Stimulated activated naive CD8-positive, alpha-beta T cell treated with anti-CD3 and anti-CD28 coated beads, Interleukin-15, amount 100 ng/mL, for 72 hours (primary cell): ENCODE measurements at regions not wholly inside any gene's neighbourhood (a gene's known extent, or its start where the extent isn't known, plus 50 kb on each side); places are given as distances from the start of the nearest gene placed in this dataset.
"Not testable (repeated sequence)": the region's sequence is repeated elsewhere in the genome, so short reads cannot be mapped to it uniquely, and the experiment has no call there.

Experiments used
- ATAC-seq: fragments of 150-1000 bp; cut with Tn5 transposase; 2 replicates; pipeline ENCODE4 v1.10.0; 2021; ENCODE audit warnings: mild to moderate bottlenecking, moderate library complexity
- DNase-seq, 2 donors: peaks; one replicate each; pipeline ENCODE4 v3.0.0; 2021 to 2022
- H3K27ac Mint-ChIP-seq, 2 donors: one replicate each; pipeline ENCODE4 v1.8.0; 2022; ENCODE audit warnings: mild to moderate bottlenecking in 2 of 2, mixed read lengths in 2 of 2, moderate library complexity in 2 of 2
- H3K27me3 Mint-ChIP-seq: one replicate; pipeline ENCODE4 v1.8.0; 2022; ENCODE audit warnings: mixed read lengths
- H3K4me1 Mint-ChIP-seq: one replicate; pipeline ENCODE4 v1.8.0; 2022; ENCODE audit warnings: mild to moderate bottlenecking, mixed read lengths
- H3K4me3 Mint-ChIP-seq, 2 donors: one replicate each; pipeline ENCODE4 v1.8.0; 2022; ENCODE audit warnings: mild to moderate bottlenecking in 2 of 2, mixed read lengths in 2 of 2, moderate library complexity in 1 of 2
- H3K9me3 Mint-ChIP-seq, 2 donors: one replicate each; pipeline ENCODE4 v1.8.0; 2022; ENCODE audit warnings: mixed read lengths in 2 of 2

GRCh38 chr2:167825664-167826063 is 421.7 kb downstream of the STK39 start:
- H3K4me1 Mint-ChIP-seq = no peaks in the 10 kb centered on the region
- no peaks in the 10 kb centered on the region for H3K9me3 Mint-ChIP-seq
- ATAC-seq (no peak), DNase-seq (no peak)
- H3K4me3 Mint-ChIP-seq = no peak overlapping the region
- H3K27me3 Mint-ChIP-seq = peaks cover 9% of the 10 kb centered on the region
- H3K27ac Mint-ChIP-seq = no peak overlapping the region

GRCh38 chr2:167822690-167823465 is 424.5 kb downstream of the STK39 start:
- Mint-ChIP-seq H3K4me3 (no peak overlapping the region), H3K27ac (no peak overlapping the region), H3K27me3 (no peaks in the 10 kb centered on the region), H3K4me1 (no peaks in the 10 kb centered on the region), H3K9me3 (no peaks in the 10 kb centered on the region)
- no peak for ATAC-seq
- DNase-seq = no peak

- Mint-ChIP-seq H3K27ac (no peak overlapping the region), H3K27me3 (no peaks in the 10 kb centered on the region), H3K9me3 (no peaks in the 10 kb centered on the region), H3K4me1 (no peaks in the 10 kb centered on the region), H3K4me3 (no peak overlapping the region)
- DNase-seq (no peak), ATAC-seq (no peak)
Measured at GRCh38 chr2:167820488-167820887, 426.9 kb downstream of the STK39 start.

GRCh38 chr2:167818521-167818920 is 428.9 kb downstream of the STK39 start:
- Mint-ChIP-seq H3K4me3 (no peak overlapping the region), H3K4me1 (no peaks in the 10 kb centered on the region), H3K27me3 (no peaks in the 10 kb centered on the region), H3K9me3 (no peaks in the 10 kb centered on the region), H3K27ac (no peak overlapping the region)
- DNase-seq = no peak
- no peak for ATAC-seq

GRCh38 chr2:167817908-167818307 is 429.5 kb downstream of the STK39 start:
- ATAC-seq (no peak), DNase-seq (no peak)
- Mint-ChIP-seq H3K27ac (no peak overlapping the region), H3K4me3 (no peak overlapping the region), H3K4me1 (no peaks in the 10 kb centered on the region), H3K9me3 (no peaks in the 10 kb centered on the region), H3K27me3 (no peaks in the 10 kb centered on the region)

DNA sequence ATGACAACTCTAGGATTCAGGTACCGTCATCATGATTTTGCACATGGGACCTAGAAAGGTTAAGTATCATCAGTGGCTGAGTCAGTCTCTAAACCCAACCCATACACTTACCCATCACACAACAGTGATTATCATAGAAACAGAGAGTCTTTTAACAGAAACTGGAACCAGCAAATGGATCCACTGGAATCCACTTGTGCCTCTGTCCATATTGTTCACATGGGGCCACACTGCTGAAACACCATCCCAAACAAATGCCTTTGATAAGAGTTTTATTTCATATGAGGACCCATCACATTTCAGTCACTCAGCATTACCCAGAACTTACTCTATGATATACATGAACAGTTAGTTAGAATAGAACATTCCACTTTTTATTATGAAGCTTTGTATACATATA is 430.0 kb downstream of the STK39 start:
- H3K9me3 Mint-ChIP-seq = no peaks in the 10 kb centered on the region
- no peak overlapping the region for H3K27ac Mint-ChIP-seq
- no peaks in the 10 kb centered on the region for H3K27me3 Mint-ChIP-seq
- DNase-seq (no peak), ATAC-seq (no peak)
- H3K4me1 Mint-ChIP-seq = no peaks in the 10 kb centered on the region
- H3K4me3 Mint-ChIP-seq = no peak overlapping the region

DNA sequence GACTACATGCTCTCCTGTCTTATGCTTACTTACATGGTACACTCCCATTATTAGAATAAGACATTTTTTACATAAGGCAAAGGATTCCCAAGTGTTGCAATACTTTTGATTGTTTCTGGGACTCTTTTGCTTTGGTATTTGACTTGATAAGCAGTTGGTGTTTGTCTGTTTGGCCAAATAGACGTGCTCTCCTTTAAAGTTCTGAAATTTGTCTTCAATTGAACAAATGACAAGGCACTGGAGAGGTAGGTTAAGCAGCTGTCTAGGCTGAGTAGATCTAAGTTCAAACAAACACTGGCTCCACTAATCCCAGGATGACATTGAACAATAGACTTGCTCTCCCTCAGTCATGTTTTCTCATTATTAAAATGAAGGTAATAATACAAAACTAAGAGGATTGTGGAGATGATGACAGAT is 430.5 kb downstream of the STK39 start:
- Mint-ChIP-seq H3K4me1 (no peaks in the 10 kb centered on the region), H3K27me3 (no peaks in the 10 kb centered on the region), H3K9me3 (no peaks in the 10 kb centered on the region), H3K27ac (no peak overlapping the region), H3K4me3 (no peak overlapping the region)
- DNase-seq (no peak), ATAC-seq (no peak)

GRCh38 chr2:167814881-167815718 is 432.3 kb downstream of the STK39 start:
- no peak for DNase-seq
- H3K27me3 Mint-ChIP-seq = no peaks in the 10 kb centered on the region
- H3K9me3 Mint-ChIP-seq = no peaks in the 10 kb centered on the region
- H3K4me1 Mint-ChIP-seq = no peaks in the 10 kb centered on the region
- H3K4me3 Mint-ChIP-seq = no peak overlapping the region
- ATAC-seq = no peak
- no peak overlapping the region for H3K27ac Mint-ChIP-seq

DNA sequence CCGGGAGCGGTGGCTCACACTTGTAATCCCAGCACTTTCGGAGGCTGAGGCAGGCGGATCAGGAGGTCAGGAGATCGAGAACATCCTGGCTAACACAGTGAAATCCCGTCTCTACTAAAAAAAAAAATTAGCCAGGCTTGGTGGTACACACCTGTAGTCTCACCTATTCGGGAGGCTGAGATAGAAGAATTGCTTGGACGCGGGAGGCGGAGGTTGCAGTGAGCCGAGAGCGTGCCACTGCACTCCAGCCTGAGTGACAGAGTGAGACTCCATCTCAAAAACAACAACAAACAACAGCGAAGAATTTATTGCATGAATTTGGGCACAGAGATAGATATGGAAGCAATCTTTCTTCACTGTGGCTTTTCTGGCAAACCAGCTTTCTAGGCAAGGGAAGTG is 432.9 kb downstream of the STK39 start:
- H3K27ac Mint-ChIP-seq, H3K27me3 Mint-ChIP-seq, ATAC-seq, DNase-seq, H3K4me3 Mint-ChIP-seq, H3K4me1 Mint-ChIP-seq, H3K9me3 Mint-ChIP-seq: not testable (repeated sequence)

DNA sequence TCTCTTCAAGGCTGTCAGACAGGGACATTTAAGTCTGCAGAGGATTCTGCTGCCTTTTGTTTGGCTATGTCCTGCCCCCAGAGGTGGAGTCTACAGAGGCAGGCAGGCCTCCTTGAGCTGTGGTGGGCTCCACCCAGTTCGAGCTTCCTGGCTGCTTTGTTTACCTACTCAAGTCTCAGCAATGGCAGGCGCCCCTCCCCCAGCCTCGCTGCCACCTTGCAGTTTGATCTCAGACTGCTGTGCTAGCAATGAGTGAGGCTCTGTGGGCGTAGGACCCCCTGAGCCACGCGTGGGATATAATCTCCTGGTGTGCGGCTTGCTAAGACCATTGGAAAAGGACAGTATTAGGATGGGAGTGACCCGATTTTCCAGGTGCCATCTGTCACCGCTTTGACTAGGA is 437.6 kb downstream of the STK39 start:
- not testable (repeated sequence) for ATAC-seq, DNase-seq, H3K27me3 Mint-ChIP-seq, H3K27ac Mint-ChIP-seq, H3K9me3 Mint-ChIP-seq, H3K4me3 Mint-ChIP-seq, H3K4me1 Mint-ChIP-seq

DNA sequence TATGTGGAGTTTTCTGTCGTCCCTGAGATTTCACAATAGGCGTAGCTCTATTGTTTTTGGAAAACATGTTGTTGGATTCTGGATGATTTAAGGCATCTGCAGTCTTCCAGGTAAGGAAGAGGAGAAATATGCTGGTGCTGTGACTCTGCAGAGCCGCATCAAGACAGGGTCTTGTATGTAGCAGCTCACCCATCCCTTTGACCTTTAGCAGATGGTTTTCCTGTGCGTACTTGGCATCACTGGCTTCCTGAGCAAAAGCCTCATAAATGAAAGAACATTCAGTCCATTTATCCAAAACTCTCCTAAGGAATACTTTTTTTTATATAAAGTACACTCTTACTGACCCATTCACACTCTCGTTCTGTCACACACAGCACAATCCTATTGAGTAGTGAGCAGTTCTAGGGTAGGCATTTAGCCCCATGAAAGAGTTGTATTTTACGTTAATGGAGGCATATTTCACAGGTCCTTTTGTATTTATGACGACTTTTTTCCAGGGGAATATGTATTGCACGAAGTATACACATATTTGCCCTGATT is 443.9 kb downstream of the STK39 start:
- no peak overlapping the region for H3K27ac Mint-ChIP-seq
- no peak for ATAC-seq
- no peaks in the 10 kb centered on the region for H3K4me1 Mint-ChIP-seq
- H3K4me3 Mint-ChIP-seq = no peak overlapping the region
- peaks cover 0 to 10% of the 10 kb centered on the region in 2 donors for H3K9me3 Mint-ChIP-seq
- no peaks in the 10 kb centered on the region for H3K27me3 Mint-ChIP-seq
- no peak for DNase-seq

DNA sequence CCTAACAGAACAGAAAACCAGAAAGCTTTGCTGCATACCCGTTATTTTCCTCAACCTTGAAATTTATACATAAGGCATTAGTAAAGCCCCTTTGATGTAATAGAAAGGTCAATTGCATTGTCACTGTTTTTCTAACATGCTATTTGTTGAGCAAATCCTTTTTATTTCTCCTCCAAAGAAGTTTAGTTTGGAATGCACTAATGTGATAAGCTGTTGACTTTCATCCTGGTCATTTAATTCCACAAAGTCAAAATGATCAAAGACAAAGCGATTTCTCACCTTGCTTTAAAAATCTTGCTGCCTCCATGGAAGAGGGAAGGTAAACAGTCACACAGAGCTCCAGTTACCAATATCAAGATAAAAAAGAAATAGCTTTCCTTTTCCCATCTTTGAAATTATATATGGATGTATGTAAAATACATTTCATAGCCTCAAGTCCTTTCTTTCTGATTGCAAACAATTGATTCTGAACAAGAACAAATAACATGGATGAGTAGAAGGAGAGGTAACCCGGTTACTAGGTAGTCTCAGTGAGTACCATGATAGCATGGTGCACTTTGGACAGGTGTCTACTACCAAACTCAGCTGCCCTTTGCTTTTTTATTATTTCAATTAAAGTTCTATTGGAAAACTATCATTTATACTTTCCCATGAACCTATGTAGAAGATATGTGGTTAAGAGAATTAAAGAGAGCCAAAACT is 452.7 kb downstream of the STK39 start:
- Mint-ChIP-seq H3K27me3 (peaks cover 21% of the 10 kb centered on the region), H3K27ac (no peak overlapping the region), H3K4me1 (no peaks in the 10 kb centered on the region), H3K9me3 (no peaks in the 10 kb centered on the region), H3K4me3 (no peak overlapping the region)
- ATAC-seq (no peak), DNase-seq (no peak)

DNA sequence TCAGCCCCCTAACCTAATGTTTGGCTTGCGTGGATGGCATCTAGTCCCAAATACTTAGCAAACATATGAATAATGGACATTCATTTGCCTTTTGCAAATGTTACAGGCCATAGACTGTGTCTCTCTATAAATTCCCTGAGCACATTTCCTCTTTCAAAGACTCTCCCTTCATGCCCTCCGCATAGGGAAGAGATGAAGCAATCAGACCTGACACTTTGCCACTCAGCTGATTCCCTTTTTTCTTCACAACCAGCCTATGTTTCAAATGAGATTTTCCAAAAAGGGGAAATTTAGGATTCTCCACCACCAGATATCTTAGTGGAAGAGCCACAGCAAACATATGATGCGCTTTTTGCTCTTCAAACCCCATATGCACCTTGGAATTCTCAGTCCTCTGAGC is 453.7 kb downstream of the STK39 start:
- H3K27ac Mint-ChIP-seq = no peak overlapping the region
- no peak for DNase-seq

DNA sequence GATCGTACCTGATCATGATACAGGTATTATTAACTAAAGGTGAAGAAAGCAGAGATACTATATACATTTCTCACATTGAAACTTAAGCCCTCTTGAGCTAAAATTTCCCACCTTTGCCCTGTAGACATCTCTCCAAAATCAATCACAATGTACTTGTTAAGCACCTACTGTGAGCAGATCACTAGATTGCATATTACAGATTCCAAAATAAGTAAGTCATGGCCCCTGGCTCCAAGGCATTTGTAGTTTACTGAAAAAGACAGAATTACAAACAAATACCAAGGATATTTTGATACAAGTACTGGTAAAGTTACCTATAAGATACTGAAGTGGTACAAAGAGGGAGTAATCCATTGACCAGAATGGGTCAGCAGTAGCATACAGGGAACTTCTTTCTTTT is 455.3 kb downstream of the STK39 start:
- no peak overlapping the region for H3K4me3 Mint-ChIP-seq
- ATAC-seq = no peak
- H3K9me3 Mint-ChIP-seq = peaks cover 0 to 7% of the 10 kb centered on the region in 2 donors
- H3K4me1 Mint-ChIP-seq = no peaks in the 10 kb centered on the region
- H3K27ac Mint-ChIP-seq = no peak overlapping the region
- no peak for DNase-seq
- H3K27me3 Mint-ChIP-seq = peaks cover 21% of the 10 kb centered on the region

More for the DNA sequence above, 453.7 kb downstream of the STK39 start:
- H3K9me3 Mint-ChIP-seq = no peaks in the 10 kb centered on the region
- ATAC-seq = no peak
- peaks cover 21% of the 10 kb centered on the region for H3K27me3 Mint-ChIP-seq
- no peaks in the 10 kb centered on the region for H3K4me1 Mint-ChIP-seq
- H3K4me3 Mint-ChIP-seq = no peak overlapping the region

GRCh38 chr2:167790781-167791450 is 456.5 kb downstream of the STK39 start:
- no peak overlapping the region for H3K4me3 Mint-ChIP-seq
- H3K27ac Mint-ChIP-seq = no peak overlapping the region
- peaks cover 0 to 7% of the 10 kb centered on the region in 2 donors for H3K9me3 Mint-ChIP-seq
- ATAC-seq (no peak), DNase-seq (no peak)
- peaks cover 21% of the 10 kb centered on the region for H3K27me3 Mint-ChIP-seq
- no peaks in the 10 kb centered on the region for H3K4me1 Mint-ChIP-seq
